HepG2 (cell line): ENCODE measurements at regions not wholly inside any gene's neighbourhood (a gene's known extent, or its start where the extent isn't known, plus 50 kb on each side); places are given as distances from the start of the nearest gene placed in this dataset.

Source experiments
- ATAC-seq: fragments of 200-7000 bp; cut with Tn5 transposase; 3 replicates; pipeline ENCODE4 v1.9.1; 2020; ENCODE audit warnings: mild to moderate bottlenecking, moderate library complexity
- BruUV-seq: library from RNA; stranded (reverse); fragments of 400-500 nt; replicated peaks from 2 replicates; lab custom pipeline; 2021; lab: Mats Ljungman, UMichigan
- CTCF ChIA-PET: fragments of 300-600 bp; formaldehyde crosslinking; extraction: SDS; loops from one replicate; lab custom pipeline; 2021; ENCODE audit warnings: low total read pairs, inconsistent platforms, low intra/inter-chr PET ratio; lab: Yijun Ruan, JAX
- POLR2A ChIA-PET: fragments of 350-600 bp; sonication (Branson Sonifier 250); formaldehyde crosslinking; loops from one replicate; lab custom pipeline; 2020; ENCODE audit warnings: antibody characterized with exemption, inconsistent platforms; lab: Yijun Ruan, JAX
- DNase-seq: peaks from one replicate; pipeline ENCODE4 v3.0.0-alpha.2; 2015; ENCODE audit warnings: low spot score
- FAIRE-seq: peaks from 3 replicates; lab custom pipeline; 2011; peaks lifted over from hg19 to GRCh38; lab: Jason Lieb, UNC
- H2AFZ ChIP-seq: one replicate; pipeline ENCODE4 v1.6.1; 2011; ENCODE audit warnings: low read length, inconsistent platforms
- H3K27ac ChIP-seq: fragments of 300-600 bp; 3 replicates; pipeline ENCODE4 v1.8.0; 2011; ENCODE audit warnings: mixed run types, mild to moderate bottlenecking, mixed read lengths, low read length, inconsistent platforms; ENCODE audit not compliant: insufficient read depth; ENCODE audit errors: extremely low read length
- H3K27me3 ChIP-seq, 2 experiments: fragments of 200-600 bp in 1 of 2; 2 replicates in 1 of 2; 3 replicates in 1 of 2; pipeline versions ENCODE4 v1.6.0 to v1.8.0; 2011; ENCODE audit warnings: low read length in 2 of 2, mild to moderate bottlenecking in 2 of 2, moderate library complexity in 2 of 2, inconsistent platforms in 1 of 2; ENCODE audit not compliant: insufficient read depth in 2 of 2, control insufficient read depth in 1 of 2
- H3K36me3 ChIP-seq, 2 experiments: fragments of 200-600 bp in 1 of 2; replicated peaks in 1 of 2; 2 replicates in 1 of 2; 3 replicates in 1 of 2; pipeline versions ENCODE4 v1.5.1 to v1.8.0; 2011; ENCODE audit warnings: low read length in 2 of 2, inconsistent platforms in 1 of 2; ENCODE audit not compliant: insufficient read depth in 2 of 2, control insufficient read depth in 1 of 2
- H3K4me1 ChIP-seq: 2 replicates; pipeline ENCODE4 v1.5.1; 2012; ENCODE audit warnings: low read length, inconsistent platforms; ENCODE audit not compliant: insufficient read depth
- H3K4me2 ChIP-seq: 2 replicates; pipeline ENCODE4 v1.6.0; 2011; ENCODE audit warnings: low read depth, low read length, inconsistent platforms
- H3K4me3 ChIP-seq, 3 experiments: fragments of 200-600 bp in 1 of 3; sonication (generic), shearing (Covaris generic) in 1 of 3; replicated peaks in 1 of 3; 2 replicates each; pipeline ENCODE4 v1.5.1; 2011 to 2016; ENCODE audit warnings: low read length in 3 of 3, inconsistent platforms in 2 of 3, low read depth in 2 of 3, mild to moderate bottlenecking in 2 of 3, control low read depth in 1 of 3, mixed read lengths in 1 of 3; ENCODE audit not compliant: insufficient read depth in 1 of 3
- H3K79me2 ChIP-seq: one replicate; pipeline ENCODE4 v1.6.1; 2011; ENCODE audit warnings: low read length, inconsistent platforms; ENCODE audit not compliant: insufficient read depth
- H3K9ac ChIP-seq: 2 replicates; pipeline ENCODE4 v1.6.0; 2011; ENCODE audit warnings: mild to moderate bottlenecking, low read depth, low read length, inconsistent platforms; ENCODE audit not compliant: insufficient read depth
- H3K9me3 ChIP-seq: 2 replicates; pipeline ENCODE4 v1.5.1; 2012; ENCODE audit warnings: mild to moderate bottlenecking, low read length
- H4K20me1 ChIP-seq: 2 replicates; pipeline ENCODE4 v1.6.0; 2011; ENCODE audit warnings: inconsistent platforms, mild to moderate bottlenecking, low read length, moderate library complexity; ENCODE audit not compliant: insufficient read depth
- GABPB1 ChIP-seq: IDR thresholded peaks from 2 replicates; pipeline ENCODE4 v1.6.1; 2016; ENCODE audit warnings: mild to moderate bottlenecking, missing genetic modification reagents, moderate library complexity, missing compliant biosample characterization
- MAFK ChIP-seq, 2 experiments: IDR thresholded peaks in 1 of 2; conservative IDR thresholded peaks in 1 of 2; 2 replicates each; pipeline ENCODE4 v1.6.1; 2011; ENCODE audit warnings: improper control_type of control experiment in 2 of 2, low read length in 2 of 2
- MBD4 ChIP-seq: IDR thresholded peaks from 2 replicates; pipeline ENCODE4 v1.6.1; 2012; ENCODE audit warnings: low read length, inconsistent platforms, borderline replicate concordance
- MEIS1 ChIP-seq: sonication (generic); formaldehyde crosslinking; IDR thresholded peaks from 2 replicates; pipeline ENCODE4 v1.9.0; 2021; ENCODE audit warnings: mild to moderate bottlenecking, missing genetic modification reagents, moderate library complexity, borderline replicate concordance
- RFX5 ChIP-seq: IDR thresholded peaks from 2 replicates; pipeline ENCODE4 v1.6.1; 2011; ENCODE audit warnings: low read depth, low read length, improper control_type of control experiment
- ZNF549 ChIP-seq: sonication (generic); formaldehyde crosslinking; IDR thresholded peaks from 2 replicates; pipeline ENCODE4 v1.5.0; 2020; ENCODE audit warnings: missing genetic modification reagents
- ZNF841 ChIP-seq: sonication (generic); formaldehyde crosslinking; IDR thresholded peaks from 2 replicates; pipeline ENCODE4 v1.8.1; 2023; ENCODE audit warnings: missing genetic modification reagents, borderline replicate concordance
- ZSCAN20 ChIP-seq: sonication (generic); formaldehyde crosslinking; IDR thresholded peaks from 2 replicates; pipeline ENCODE4 v1.4.0; 2020; ENCODE audit warnings: missing genetic modification reagents, mild to moderate bottlenecking, borderline replicate concordance
- WGBS: methylation state at CpG from one replicate; pipeline ENCODE4 v1.1.6; 2017; ENCODE audit warnings: low lambda C conversion rate; 5-methylcytosine and 5-hydroxymethylcytosine counted together
- in situ Hi-C: cut with HindIII; loops from 2 replicates; pipeline ENCODE4 v1.10.0; 2017; ENCODE audit warnings: low pct_unique_long_range_greater_than_20kb; ENCODE audit not compliant: extremely low pct_ligation_motif_present
- intact Hi-C: fragments of 100-400 bp; cut with micrococcal nuclease; formaldehyde crosslinking; loops from one replicate; pipeline ENCODE4 v1.10.0; 2022; ENCODE audit not compliant: unreplicated experiment
- TF ChIP-seq, protein P1 (sequence below): sonication (generic); formaldehyde crosslinking; conservative IDR thresholded peaks from 2 replicates; pipeline ENCODE4 v1.8.0; 2022; ENCODE audit warnings: mild to moderate bottlenecking, moderate library complexity, missing genetic modification reagents

DNA sequence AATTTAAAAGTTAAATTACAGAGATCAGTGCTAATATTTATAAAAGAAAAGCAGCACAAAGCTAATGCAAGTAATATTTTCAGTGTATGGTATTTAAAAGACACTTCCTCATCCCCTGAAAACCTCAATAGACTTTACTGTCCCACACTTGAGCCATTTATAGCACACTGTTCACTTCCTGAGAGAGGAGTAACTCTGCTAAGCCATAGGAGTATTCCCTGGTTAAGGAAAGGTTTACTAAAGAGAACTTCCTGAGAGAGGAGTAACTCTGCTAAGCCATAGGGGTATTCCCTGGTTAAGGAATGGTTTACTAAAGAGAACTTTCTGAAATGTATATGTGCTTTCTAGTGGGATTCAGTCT, 159.4 kb downstream of the NHLRC3 start:
- DNase-seq (no peak), ATAC-seq (no peak), FAIRE-seq (no peak)
- Histone ChIP-seq H3K9me3 (no peaks in the 10 kb centered on the region), H3K4me2 (no peak overlapping the region), H3K27ac (no peak overlapping the region), H3K36me3 (no peaks in the 10 kb centered on the region), H3K27me3 (no peaks in the 10 kb centered on the region)
- ChIA-PET CTCF (no interaction called here), POLR2A (no interaction called here)
- no TSS peak for BruUV-seq
- TF ChIP-seq GABPB1 (CRISPR knock-in tag) (no peak), ZNF841 (CRISPR knock-in tag) (no peak), MEIS1 (CRISPR knock-in tag) (no peak), ZNF549 (CRISPR knock-in tag) (no peak)
- TF ChIP-seq, protein P1, sequence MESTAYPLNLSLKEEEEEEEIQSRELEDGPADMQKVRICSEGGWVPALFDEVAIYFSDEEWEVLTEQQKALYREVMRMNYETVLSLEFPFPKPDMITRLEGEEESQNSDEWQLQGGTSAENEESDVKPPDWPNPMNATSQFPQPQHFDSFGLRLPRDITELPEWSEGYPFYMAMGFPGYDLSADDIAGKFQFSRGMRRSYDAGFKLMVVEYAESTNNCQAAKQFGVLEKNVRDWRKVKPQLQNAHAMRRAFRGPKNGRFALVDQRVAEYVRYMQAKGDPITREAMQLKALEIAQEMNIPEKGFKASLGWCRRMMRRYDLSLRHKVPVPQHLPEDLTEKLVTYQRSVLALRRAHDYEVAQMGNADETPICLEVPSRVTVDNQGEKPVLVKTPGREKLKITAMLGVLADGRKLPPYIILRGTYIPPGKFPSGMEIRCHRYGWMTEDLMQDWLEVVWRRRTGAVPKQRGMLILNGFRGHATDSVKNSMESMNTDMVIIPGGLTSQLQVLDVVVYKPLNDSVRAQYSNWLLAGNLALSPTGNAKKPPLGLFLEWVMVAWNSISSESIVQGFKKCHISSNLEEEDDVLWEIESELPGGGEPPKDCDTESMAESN (CRISPR knock-in tag): no peak
- TF ChIP-seq, all 625 proteins: peak for 0
- Histone ChIP-seq H3K9ac (no peak overlapping the region), H3K4me3 (no peak overlapping the region), H3K79me2 (no peaks in the 10 kb centered on the region), H2AFZ (no peak overlapping the region), H3K4me1 (no peaks in the 10 kb centered on the region), H4K20me1 (no peaks in the 10 kb centered on the region)
- in situ Hi-C loops (no loop called here), intact Hi-C loops (no loop called here)

DNA sequence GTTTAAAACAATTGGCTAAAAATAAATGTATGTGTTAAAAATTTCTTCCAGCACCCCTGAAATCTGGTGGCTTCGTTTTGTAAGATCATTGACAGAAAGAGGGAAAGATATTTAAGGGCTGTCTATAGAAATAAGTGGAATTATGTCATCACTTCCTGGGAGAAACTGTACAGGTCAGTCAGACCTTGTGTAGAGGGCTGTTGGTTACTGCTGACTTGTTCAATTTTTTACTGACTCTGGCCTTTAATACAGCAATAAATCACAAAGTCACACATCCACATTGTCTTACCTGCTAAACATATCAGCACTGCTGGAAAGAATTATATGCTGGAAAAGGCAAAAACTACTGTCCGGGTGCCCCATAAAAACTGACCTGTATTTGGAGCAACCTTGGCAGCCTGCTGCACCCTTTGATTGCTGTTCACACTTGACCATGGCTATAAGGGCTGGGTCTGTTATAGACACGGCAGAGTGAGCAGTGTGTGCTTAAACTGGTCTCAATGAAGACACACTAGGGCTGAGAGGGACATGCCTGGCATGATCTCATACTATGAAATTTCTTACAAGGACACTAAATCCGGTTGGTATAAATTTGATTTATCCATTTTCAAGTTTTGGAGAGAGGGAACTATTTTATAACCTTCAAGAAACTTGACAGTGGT, 162.1 kb downstream of the NHLRC3 start:
- H3K79me2 ChIP-seq: no peaks in the 10 kb centered on the region
- WGBS: 8% methylated on average over 4 of the region's 4 CpGs
- DNase-seq: no peak
- in situ Hi-C loops: no loop called here
- no peak overlapping the region for H2AFZ ChIP-seq
- no peak for ATAC-seq
- no peak overlapping the region for H3K4me3 ChIP-seq
- FAIRE-seq: no peak
- no peaks in the 10 kb centered on the region for H3K4me1 ChIP-seq
- H4K20me1 ChIP-seq: no peaks in the 10 kb centered on the region
- H3K36me3 ChIP-seq: no peaks in the 10 kb centered on the region
- no peak overlapping the region for H3K27ac ChIP-seq
- intact Hi-C loops: no loop called here
- TF ChIP-seq ZSCAN20 (CRISPR knock-in tag): no peak
- no peak for TF ChIP-seq MBD4
- TF ChIP-seq MAFK (conservative IDR thresholded peaks at IDR 0.05 in 1 of 2, IDR thresholded peaks at IDR 0.05 in 1 of 2; ENCODE audit: low read length in 2 of 2): peak in 1 of 2 experiments; percentile 8; a peak in 1 of 4 replicates
- TF ChIP-seq RFX5: no peak
- BruUV-seq: no TSS peak
- no peaks in the 10 kb centered on the region; a peak in 1 of 5 replicates for H3K27me3 ChIP-seq
- POLR2A ChIA-PET: interaction anchor here (0.6 kb wide), 1 partner anchor 50 kb away, joined by 3 read pairs; no protein-coding TSS in a partner anchor
- H3K4me2 ChIP-seq: no peak overlapping the region
- H3K9ac ChIP-seq: no peak overlapping the region
- CTCF ChIA-PET: no interaction called here
- no peaks in the 10 kb centered on the region for H3K9me3 ChIP-seq
